ENCODE measurements at regions not wholly inside any gene's neighbourhood (a gene's known extent, or its start where the extent isn't known, plus 50 kb on each side); places are given as distances from the start of the nearest gene placed in this dataset.
A peak's percentile ranks its signal among the peaks of the same experiment; 100 is the strongest.

GRCh38 chr15:88749699-88750098 is 53.5 kb upstream of the ACAN start:
- no peak overlapping the region for H3K27ac ChIP-seq (ENCODE audit: low read depth, low read length)
- H3K4me1 Mint-ChIP-seq, result no peaks in the 10 kb centered on the region
- no peaks in the 10 kb centered on the region for H3K36me3 ChIP-seq (ENCODE audit: insufficient read depth, low read length)
- intact Hi-C loops (cut with micrococcal nuclease), result no loop called here
- no peaks in the 10 kb centered on the region for H3K36me3 Mint-ChIP-seq
- H3K27me3 Mint-ChIP-seq, result peaks cover 13 to 22% of the 10 kb centered on the region in 2 donors
- no peaks in the 10 kb centered on the region for H3K9me3 Mint-ChIP-seq
- CTCF ChIA-PET (ENCODE audit: partially characterized antibody), result no interaction called here
- DNase-seq, result no peak
- no peak overlapping the region for H3K27ac Mint-ChIP-seq
- H3K4me3 ChIP-seq (ENCODE audit: low read length in 2 of 2), result no peak overlapping the region
- H3K4me1 ChIP-seq (ENCODE audit: insufficient read depth, low read length), result no peaks in the 10 kb centered on the region
- H3K9me3 ChIP-seq (ENCODE audit: control insufficient read depth in 1 of 2, low read length in 2 of 2), result no peaks in the 10 kb centered on the region
- H3K27me3 ChIP-seq (ENCODE audit: insufficient read depth, low read length), result no peaks in the 10 kb centered on the region
- POLR2A ChIA-PET (ENCODE audit: partially characterized antibody), result no interaction called here
- H3K4me3 Mint-ChIP-seq, result no peak overlapping the region

DNA sequence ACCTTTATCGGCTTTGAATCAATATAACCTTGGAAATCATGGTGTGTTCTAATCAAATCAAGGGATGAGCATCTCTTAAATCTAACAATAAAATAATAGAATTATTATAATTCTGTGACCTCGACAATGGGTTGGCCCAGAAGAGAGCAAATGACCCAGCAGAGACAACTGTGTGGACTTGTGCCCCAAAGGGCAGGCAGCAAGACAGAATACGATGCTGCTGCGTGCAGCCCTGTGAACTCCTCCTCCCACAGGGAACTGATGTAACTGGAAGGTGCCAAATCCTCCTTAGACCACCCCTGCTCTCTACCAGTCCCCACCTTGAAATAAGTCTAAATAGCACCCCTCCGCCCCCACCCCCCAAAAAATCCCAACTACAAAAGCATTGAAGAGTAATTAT is 50.7 kb upstream of the ACAN start:
- Histone ChIP-seq H3K4me3 (ENCODE audit: low read length in 2 of 2) (no peak overlapping the region), H3K27ac (ENCODE audit: low read depth, low read length) (no peak overlapping the region), H3K36me3 (ENCODE audit: insufficient read depth, low read length) (no peaks in the 10 kb centered on the region), H3K4me1 (ENCODE audit: insufficient read depth, low read length) (no peaks in the 10 kb centered on the region), H3K27me3 (ENCODE audit: insufficient read depth, low read length) (no peaks in the 10 kb centered on the region), H3K9me3 (ENCODE audit: control insufficient read depth in 1 of 2, low read length in 2 of 2) (no peaks in the 10 kb centered on the region)
- no peaks in the 10 kb centered on the region for H3K4me1 Mint-ChIP-seq
- peaks cover 0 to 3% (median 0%) of the 10 kb centered on the region in 8 donors for H3K9me3 Mint-ChIP-seq
- peak overlapping the region in 1 of 7 donors; percentile 54 for H3K27ac Mint-ChIP-seq
- ChIA-PET CTCF (ENCODE audit: partially characterized antibody) (interaction anchor here (0.5 kb wide), 1 partner anchor 10 kb away, joined by 3 read pairs; no protein-coding TSS in a partner anchor), POLR2A (ENCODE audit: partially characterized antibody) (no interaction called here)
- no peak overlapping the region for H3K4me3 Mint-ChIP-seq
- no peaks in the 10 kb centered on the region for H3K36me3 Mint-ChIP-seq
- H3K27me3 Mint-ChIP-seq, result peaks cover 10 to 17% of the 10 kb centered on the region in 2 donors
- intact Hi-C loops (cut with micrococcal nuclease), result no loop called here
- no peak for DNase-seq

- DNase-seq, result no peak
- peaks cover 9 to 17% of the 10 kb centered on the region in 2 donors for H3K27me3 Mint-ChIP-seq
These were observed 50.3 kb upstream of the ACAN start for GRCh38 chr15:88752951-88753350.

More at GRCh38 chr15:88752951-88753350, 50.3 kb upstream of the ACAN start:
- Histone ChIP-seq H3K9me3 (ENCODE audit: control insufficient read depth in 1 of 2, low read length in 2 of 2) (no peaks in the 10 kb centered on the region), H3K27ac (ENCODE audit: low read depth, low read length) (no peak overlapping the region), H3K4me3 (ENCODE audit: low read length in 2 of 2) (no peak overlapping the region), H3K36me3 (ENCODE audit: insufficient read depth, low read length) (no peaks in the 10 kb centered on the region), H3K4me1 (ENCODE audit: insufficient read depth, low read length) (no peaks in the 10 kb centered on the region), H3K27me3 (ENCODE audit: insufficient read depth, low read length) (no peaks in the 10 kb centered on the region)
- peaks cover 0 to 3% (median 0%) of the 10 kb centered on the region in 8 donors for H3K9me3 Mint-ChIP-seq
- intact Hi-C loops (cut with micrococcal nuclease), result no loop called here
- H3K36me3 Mint-ChIP-seq, result no peaks in the 10 kb centered on the region
- ChIA-PET POLR2A (ENCODE audit: partially characterized antibody) (no interaction called here), CTCF (ENCODE audit: partially characterized antibody) (interaction anchor here (0.5 kb wide), 1 partner anchor 10 kb away, joined by 3 read pairs; no protein-coding TSS in a partner anchor)
- H3K4me3 Mint-ChIP-seq, result no peak overlapping the region
- no peaks in the 10 kb centered on the region for H3K4me1 Mint-ChIP-seq
- H3K27ac Mint-ChIP-seq, result no peak overlapping the region
